SU-DHL-6 (cell line): ENCODE measurements at regions not wholly inside any gene's neighbourhood (a gene's known extent, or its start where the extent isn't known, plus 50 kb on each side); places are given as distances from the start of the nearest gene placed in this dataset.

Experiments
- H2AFZ ChIP-seq: fragments of 200-600 bp; sonication (generic); 2 replicates; pipeline ENCODE4 v1.6.1; 2014; ENCODE audit warnings: low read depth, mild to moderate bottlenecking, moderate library complexity, mixed read lengths, antibody characterized with exemption, low read length; ENCODE audit not compliant: severe bottlenecking
- H3F3A ChIP-seq: fragments of 200-600 bp; shearing (Covaris generic); 2 replicates; pipeline ENCODE4 v1.6.0; 2016; ENCODE audit warnings: antibody characterized with exemption, mild to moderate bottlenecking; ENCODE audit not compliant: insufficient read depth
- H3K27ac ChIP-seq: fragments of 200-600 bp; sonication (generic); 2 replicates; pipeline ENCODE4 v1.5.1; 2016; ENCODE audit warnings: low read depth, mild to moderate bottlenecking, low read length, moderate library complexity, mixed read lengths
- H3K27me3 ChIP-seq: fragments of 200-600 bp; sonication (generic), shearing (Covaris generic); 2 replicates; pipeline ENCODE4 v1.6.0; 2014; ENCODE audit warnings: mild to moderate bottlenecking, low read length
- H3K36me3 ChIP-seq: fragments of 200-600 bp; sonication (generic); 2 replicates; pipeline ENCODE4 v1.6.1; 2014; ENCODE audit warnings: mild to moderate bottlenecking, low read length, mixed read lengths
- H3K4me2 ChIP-seq: fragments of 300-600, 200-600 bp; shearing (Covaris generic), sonication (generic); 2 replicates; pipeline ENCODE4 v1.6.0; 2014; ENCODE audit warnings: low read length, low read depth, mild to moderate bottlenecking; ENCODE audit not compliant: poor library complexity, severe bottlenecking
- H3K4me3 ChIP-seq: fragments of 200-600 bp; sonication (generic); 2 replicates; pipeline ENCODE4 v1.5.1; 2014; ENCODE audit warnings: antibody characterized with exemption, low read length, mild to moderate bottlenecking, mixed read lengths; ENCODE audit not compliant: insufficient read depth, poor library complexity, severe bottlenecking
- H3K79me2 ChIP-seq: fragments of 200-600 bp; sonication (generic); 2 replicates; pipeline ENCODE4 v1.6.1; 2014; ENCODE audit warnings: mild to moderate bottlenecking, low read length, moderate library complexity; ENCODE audit not compliant: insufficient read depth
- H3K9ac ChIP-seq: fragments of 200-600 bp; sonication (generic); 2 replicates; pipeline ENCODE4 v1.7.0; 2014; ENCODE audit warnings: mild to moderate bottlenecking, low read length
- H3K9me2 ChIP-seq: fragments of 200-600 bp; sonication (generic); replicated peaks from 2 replicates; pipeline ENCODE4 v1.6.1; 2014; ENCODE audit warnings: low read length; ENCODE audit not compliant: insufficient read depth
- H3K9me3 ChIP-seq: fragments of 200-600 bp; sonication (generic); 2 replicates; pipeline ENCODE4 v1.6.1; 2014; ENCODE audit warnings: low read length, mixed read lengths; ENCODE audit not compliant: insufficient read depth
- H4K20me1 ChIP-seq: fragments of 200-600 bp; sonication (generic); 2 replicates; pipeline ENCODE4 v1.6.1; 2014; ENCODE audit warnings: low read depth, mild to moderate bottlenecking, antibody characterized with exemption, low read length, moderate library complexity, mixed read lengths
- CTCF ChIP-seq: fragments of 200-600 bp; sonication (generic); IDR thresholded peaks from one replicate; pipeline ENCODE4 v1.5.1; 2017; ENCODE audit warnings: antibody characterized with exemption, mild to moderate bottlenecking, low read length, moderate library complexity; ENCODE audit not compliant: insufficient read depth, poor library complexity, severe bottlenecking
- EZH2phosphoT487 ChIP-seq: fragments of 200-600 bp; sonication (generic), shearing (Covaris generic); conservative IDR thresholded peaks from 2 replicates; pipeline ENCODE4 v1.6.1; 2018; ENCODE audit warnings: mild to moderate bottlenecking, antibody characterized with exemption, low read length, moderate library complexity, mixed read lengths

- H3K4me2 ChIP-seq, result no peak overlapping the region
- H3K36me3 ChIP-seq, result no peaks in the 10 kb centered on the region
- H3F3A ChIP-seq, result no peaks in the 10 kb centered on the region
- no peaks in the 10 kb centered on the region for H4K20me1 ChIP-seq
- H3K9me3 ChIP-seq, result no peaks in the 10 kb centered on the region
- no peaks in the 10 kb centered on the region for H3K27me3 ChIP-seq
- H3K27ac ChIP-seq, result no peak overlapping the region
- no peak overlapping the region for H3K9ac ChIP-seq
- H3K79me2 ChIP-seq, result no peaks in the 10 kb centered on the region
- TF ChIP-seq EZH2phosphoT487 (no peak), CTCF (no peak)
- no peak overlapping the region for H3K4me3 ChIP-seq
- no peaks in the 10 kb centered on the region for H3K9me2 ChIP-seq
- H2AFZ ChIP-seq, result no peak overlapping the region
Observed at GRCh38 chr6:120648713-120649112, 685.6 kb downstream of the TBC1D32 start.

- no peak overlapping the region for H3K4me2 ChIP-seq
- no peak overlapping the region for H2AFZ ChIP-seq
- H3K9ac ChIP-seq, result no peak overlapping the region
- no peaks in the 10 kb centered on the region for H3K9me3 ChIP-seq
- H3K4me3 ChIP-seq, result no peak overlapping the region
- H3F3A ChIP-seq, result no peaks in the 10 kb centered on the region
- TF ChIP-seq EZH2phosphoT487 (no peak), CTCF (no peak)
- no peak overlapping the region for H3K27ac ChIP-seq
- no peaks in the 10 kb centered on the region for H3K36me3 ChIP-seq
- no peaks in the 10 kb centered on the region for H3K9me2 ChIP-seq
- H4K20me1 ChIP-seq, result no peaks in the 10 kb centered on the region
- no peaks in the 10 kb centered on the region for H3K79me2 ChIP-seq
- no peaks in the 10 kb centered on the region for H3K27me3 ChIP-seq
Observed at GRCh38 chr6:120646101-120646500, 688.2 kb downstream of the TBC1D32 start.

- H3K9me3 ChIP-seq, result no peaks in the 10 kb centered on the region
- H3F3A ChIP-seq, result no peaks in the 10 kb centered on the region
- no peaks in the 10 kb centered on the region for H3K36me3 ChIP-seq
- no peaks in the 10 kb centered on the region for H3K27me3 ChIP-seq
- no peaks in the 10 kb centered on the region for H4K20me1 ChIP-seq
- no peaks in the 10 kb centered on the region for H3K79me2 ChIP-seq
- H3K9ac ChIP-seq, result no peak overlapping the region
- no peaks in the 10 kb centered on the region for H3K9me2 ChIP-seq
- no peak overlapping the region for H3K4me3 ChIP-seq
- H3K4me2 ChIP-seq, result no peak overlapping the region
- TF ChIP-seq CTCF (no peak), EZH2phosphoT487 (no peak)
- no peak overlapping the region for H2AFZ ChIP-seq
- H3K27ac ChIP-seq, result no peak overlapping the region
Observed at GRCh38 chr6:120632975-120633374, 701.3 kb downstream of the TBC1D32 start.
